ENCODE measurements at regions not wholly inside any gene's neighbourhood (a gene's known extent, or its start where the extent isn't known, plus 50 kb on each side); places are given as distances from the start of the nearest gene placed in this dataset.

DNA sequence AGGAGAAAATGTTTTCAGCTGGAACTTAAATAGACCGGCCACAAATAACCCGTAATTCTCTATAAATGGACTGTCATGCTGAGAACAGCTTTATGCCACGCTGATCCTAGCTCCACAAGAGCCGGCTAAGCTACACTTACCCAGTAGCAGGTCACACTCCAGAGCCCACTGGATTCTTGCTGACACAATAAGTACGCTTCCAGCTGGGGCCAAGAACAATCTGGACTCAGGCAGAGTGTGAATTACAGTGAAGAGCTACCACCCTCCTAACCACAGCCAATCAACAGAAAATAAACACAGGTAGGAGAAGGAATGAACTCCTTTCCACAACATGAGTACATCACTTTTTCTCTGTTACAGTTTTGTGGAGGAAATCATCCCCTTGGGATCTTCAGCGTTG, 531.3 kb downstream of the GALC start:
- H3K9me3 ChIP-seq, result no peaks in the 10 kb centered on the region
- H3K36me3 ChIP-seq, result no peaks in the 10 kb centered on the region
- intact Hi-C loops (cut with DNase I), result no loop called here
- H3K4me1 ChIP-seq, result no peaks in the 10 kb centered on the region
- no peak overlapping the region for H3K4me3 ChIP-seq
- H3K27me3 ChIP-seq, result no peaks in the 10 kb centered on the region
- no peak overlapping the region for H3K27ac ChIP-seq
- TF ChIP-seq, protein P1, sequence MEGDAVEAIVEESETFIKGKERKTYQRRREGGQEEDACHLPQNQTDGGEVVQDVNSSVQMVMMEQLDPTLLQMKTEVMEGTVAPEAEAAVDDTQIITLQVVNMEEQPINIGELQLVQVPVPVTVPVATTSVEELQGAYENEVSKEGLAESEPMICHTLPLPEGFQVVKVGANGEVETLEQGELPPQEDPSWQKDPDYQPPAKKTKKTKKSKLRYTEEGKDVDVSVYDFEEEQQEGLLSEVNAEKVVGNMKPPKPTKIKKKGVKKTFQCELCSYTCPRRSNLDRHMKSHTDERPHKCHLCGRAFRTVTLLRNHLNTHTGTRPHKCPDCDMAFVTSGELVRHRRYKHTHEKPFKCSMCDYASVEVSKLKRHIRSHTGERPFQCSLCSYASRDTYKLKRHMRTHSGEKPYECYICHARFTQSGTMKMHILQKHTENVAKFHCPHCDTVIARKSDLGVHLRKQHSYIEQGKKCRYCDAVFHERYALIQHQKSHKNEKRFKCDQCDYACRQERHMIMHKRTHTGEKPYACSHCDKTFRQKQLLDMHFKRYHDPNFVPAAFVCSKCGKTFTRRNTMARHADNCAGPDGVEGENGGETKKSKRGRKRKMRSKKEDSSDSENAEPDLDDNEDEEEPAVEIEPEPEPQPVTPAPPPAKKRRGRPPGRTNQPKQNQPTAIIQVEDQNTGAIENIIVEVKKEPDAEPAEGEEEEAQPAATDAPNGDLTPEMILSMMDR (IDR thresholded peaks at IDR 0.05), result no peak
- no peak for DNase-seq
- H3K9ac ChIP-seq (ENCODE audit: low read depth in 2 of 2, low read length in 2 of 2), result no peak overlapping the region

DNA sequence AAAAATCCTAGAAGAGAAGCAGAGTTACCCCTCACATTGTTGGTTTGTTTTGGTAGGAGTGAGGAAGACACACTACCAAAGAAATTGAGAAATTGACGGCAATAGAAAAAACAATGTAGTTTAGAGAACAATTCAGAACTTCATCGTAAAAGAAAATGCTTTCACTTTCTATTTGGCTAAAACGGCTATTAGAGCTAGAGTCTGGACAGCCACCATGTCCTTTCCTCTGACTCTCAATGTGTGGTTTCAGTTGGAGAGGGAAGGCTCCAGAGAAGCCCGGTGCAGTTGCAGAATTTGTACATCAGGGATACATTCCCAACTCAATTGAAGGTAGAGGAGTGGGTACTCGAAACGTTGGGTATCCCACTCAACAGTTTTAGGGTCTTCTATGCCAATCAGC, 535.3 kb downstream of the GALC start:
- Histone ChIP-seq H3K9ac (ENCODE audit: low read depth in 2 of 2, low read length in 2 of 2) (no peak overlapping the region), H3K27ac (no peak overlapping the region), H3K4me3 (no peak overlapping the region), H3K9me3 (no peaks in the 10 kb centered on the region), H3K27me3 (no peaks in the 10 kb centered on the region), H3K4me1 (no peaks in the 10 kb centered on the region), H3K36me3 (no peaks in the 10 kb centered on the region)
- intact Hi-C loops (cut with DNase I), result no loop called here
- DNase-seq, result no peak
- TF ChIP-seq, protein P1 (IDR thresholded peaks at IDR 0.05), result no peak

DNA sequence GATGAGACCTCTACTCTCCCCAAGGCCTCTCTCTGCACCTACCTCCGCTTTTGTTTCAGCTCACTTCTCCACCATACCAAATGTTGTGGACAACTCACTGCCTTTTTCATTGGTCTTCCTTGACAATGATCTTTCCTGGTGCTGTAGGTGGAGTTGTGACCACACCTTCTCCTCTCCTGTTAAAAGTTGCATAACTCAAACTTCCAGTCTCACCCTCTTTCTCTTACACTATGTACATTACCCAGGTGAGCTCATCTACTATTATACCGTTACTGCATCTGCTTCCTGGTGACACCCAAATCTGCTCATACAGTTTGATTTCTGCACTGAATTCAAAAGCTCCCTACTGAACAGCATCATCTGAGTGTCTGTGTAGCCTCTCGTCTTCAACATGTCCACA, 542.8 kb downstream of the GALC start:
- DNase-seq, result no peak
- TF ChIP-seq, protein P1 (IDR thresholded peaks at IDR 0.05), result no peak
- no peaks in the 10 kb centered on the region for H3K27me3 ChIP-seq
- intact Hi-C loops (cut with DNase I), result no loop called here
- H3K36me3 ChIP-seq, result no peaks in the 10 kb centered on the region
- H3K9ac ChIP-seq (ENCODE audit: low read depth in 2 of 2, low read length in 2 of 2), result no peak overlapping the region
- no peak overlapping the region for H3K27ac ChIP-seq
- no peak overlapping the region for H3K4me3 ChIP-seq
- no peaks in the 10 kb centered on the region for H3K9me3 ChIP-seq
- H3K4me1 ChIP-seq, result no peaks in the 10 kb centered on the region

DNA sequence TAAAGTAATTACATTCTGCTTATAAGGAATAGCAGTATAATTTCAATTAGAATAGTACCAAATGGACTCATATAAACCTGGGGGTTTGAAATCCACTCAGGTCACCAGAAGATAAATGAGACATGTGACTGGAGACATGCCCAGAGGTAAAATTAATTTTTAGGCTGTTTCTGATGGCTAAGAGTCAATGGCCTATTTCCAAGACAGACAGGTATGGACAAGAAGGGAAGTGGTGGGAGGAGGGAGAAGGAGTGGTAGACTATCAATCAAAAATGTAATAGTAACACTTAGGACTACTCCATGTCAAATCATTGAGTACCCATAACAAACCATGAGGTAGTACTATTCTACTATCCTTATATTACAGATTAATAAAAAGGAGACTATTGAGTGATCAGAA, 544.0 kb downstream of the GALC start:
- TF ChIP-seq, protein P1 (IDR thresholded peaks at IDR 0.05), result no peak
- no peaks in the 10 kb centered on the region for H3K36me3 ChIP-seq
- H3K4me1 ChIP-seq, result no peaks in the 10 kb centered on the region
- H3K27ac ChIP-seq, result no peak overlapping the region
- H3K9me3 ChIP-seq, result no peaks in the 10 kb centered on the region
- H3K27me3 ChIP-seq, result no peaks in the 10 kb centered on the region
- intact Hi-C loops (cut with DNase I), result no loop called here
- no peak for DNase-seq
- no peak overlapping the region for H3K9ac ChIP-seq (ENCODE audit: low read depth in 2 of 2, low read length in 2 of 2)
- no peak overlapping the region for H3K4me3 ChIP-seq

DNA sequence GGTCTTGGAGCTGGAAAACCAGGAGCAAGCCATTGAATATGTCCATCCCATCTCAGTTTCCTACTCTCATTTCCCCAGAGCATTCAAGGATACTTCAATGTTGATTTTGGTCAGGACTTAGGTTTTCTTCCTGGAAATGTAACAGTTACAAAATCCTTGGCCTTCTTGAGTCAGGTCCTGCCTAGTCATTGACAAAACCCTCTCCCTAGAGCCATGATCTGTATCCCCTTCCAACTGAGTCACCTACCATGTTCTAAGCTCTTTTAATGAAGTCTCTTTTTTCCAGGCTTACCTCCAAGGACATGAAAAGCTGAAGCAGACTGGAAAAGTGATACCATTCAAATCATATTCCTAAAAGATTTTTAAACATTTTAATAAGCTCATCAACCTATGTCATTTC, 549.2 kb downstream of the GALC start:
- Histone ChIP-seq H3K27ac (no peak overlapping the region), H3K27me3 (no peaks in the 10 kb centered on the region), H3K9ac (ENCODE audit: low read depth in 2 of 2, low read length in 2 of 2) (no peak overlapping the region), H3K4me1 (no peaks in the 10 kb centered on the region), H3K9me3 (no peaks in the 10 kb centered on the region), H3K4me3 (no peak overlapping the region), H3K36me3 (no peaks in the 10 kb centered on the region)
- intact Hi-C loops (cut with DNase I), result no loop called here
- TF ChIP-seq, protein P1 (IDR thresholded peaks at IDR 0.05), result no peak
- no peak for DNase-seq

DNA sequence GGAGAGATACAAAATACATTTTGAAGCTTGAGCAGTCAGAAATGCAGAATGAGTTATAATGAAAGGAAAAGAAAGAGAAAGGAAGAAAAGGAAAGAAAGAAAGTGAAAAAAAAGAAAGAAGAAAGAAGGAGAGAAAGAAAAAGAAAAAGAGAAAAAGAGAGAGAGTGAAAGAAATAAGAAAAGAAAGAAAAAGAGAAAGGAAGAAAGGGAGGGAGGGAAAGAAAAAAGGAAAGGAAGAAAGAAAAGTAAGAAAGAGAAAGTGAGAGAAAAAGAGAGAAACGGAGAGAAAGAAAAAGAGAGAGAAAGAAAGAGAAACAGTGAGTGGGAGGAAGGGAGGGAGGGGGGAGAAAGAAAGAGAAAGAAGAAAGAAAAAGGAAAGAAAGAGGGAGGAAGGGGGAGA, 549.9 kb downstream of the GALC start:
- intact Hi-C loops (cut with DNase I), result no loop called here
- Histone ChIP-seq H3K4me1 (no peaks in the 10 kb centered on the region), H3K36me3 (no peaks in the 10 kb centered on the region), H3K27ac (no peak overlapping the region), H3K9ac (ENCODE audit: low read depth in 2 of 2, low read length in 2 of 2) (no peak overlapping the region), H3K9me3 (no peaks in the 10 kb centered on the region), H3K4me3 (no peak overlapping the region), H3K27me3 (no peaks in the 10 kb centered on the region)
- no peak for DNase-seq
- TF ChIP-seq, protein P1 (IDR thresholded peaks at IDR 0.05), result no peak

All from colonic mucosa (tissue), 4 donors.